HG03097 (cell line): ENCODE measurements at regions not wholly inside any gene's neighbourhood (a gene's known extent, or its start where the extent isn't known, plus 50 kb on each side); places are given as distances from the start of the nearest gene placed in this dataset.
"Not testable (repeated sequence)": the region's sequence is repeated elsewhere in the genome, so short reads cannot be mapped to it uniquely, and the experiment has no call there.

Experiments used
- ATAC-seq: cut with Tn5 transposase; IDR thresholded peaks from one replicate; pipeline ENCODE4 v1.9.1; 2021; ENCODE audit not compliant: unreplicated experiment, low FRiP score

DNA sequence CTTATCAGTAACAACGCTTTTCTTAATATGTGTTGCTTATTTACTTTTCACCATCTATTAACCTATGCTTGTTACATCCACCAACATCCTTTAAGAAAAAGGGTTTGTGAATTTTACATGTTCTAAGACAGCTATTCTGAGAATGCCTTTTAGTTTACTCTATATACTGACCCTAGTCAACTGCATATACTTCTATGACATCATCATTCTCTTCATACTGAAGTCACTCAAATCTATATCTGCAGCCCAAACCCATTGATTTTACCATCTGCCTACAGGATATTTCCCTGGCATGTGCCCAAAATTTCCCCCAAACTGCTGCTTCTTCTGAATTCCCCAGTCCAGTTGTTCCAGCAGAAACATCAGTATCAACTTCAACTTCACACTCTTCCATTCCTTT lies 94.6 kb upstream of the FAM204A start:
- no peak for ATAC-seq

DNA sequence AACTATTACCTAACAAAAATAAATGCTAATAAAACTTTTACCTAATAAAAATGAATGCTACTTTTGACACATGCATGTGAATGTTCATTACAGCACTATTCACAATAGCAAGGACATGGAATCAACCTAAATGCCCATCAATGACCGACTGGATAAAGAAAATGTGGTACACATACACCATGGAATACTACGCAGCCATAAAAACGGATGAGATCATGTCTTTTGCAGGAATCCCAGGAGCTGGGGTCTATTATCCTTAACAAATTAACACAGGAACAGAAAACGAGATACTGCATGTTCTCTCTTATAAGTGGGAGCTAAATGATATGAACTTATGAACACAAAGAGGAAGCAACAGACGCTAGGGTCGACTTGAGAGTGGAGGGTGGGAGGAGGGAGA lies 88.1 kb upstream of the FAM204A start:
- no peak for ATAC-seq

DNA sequence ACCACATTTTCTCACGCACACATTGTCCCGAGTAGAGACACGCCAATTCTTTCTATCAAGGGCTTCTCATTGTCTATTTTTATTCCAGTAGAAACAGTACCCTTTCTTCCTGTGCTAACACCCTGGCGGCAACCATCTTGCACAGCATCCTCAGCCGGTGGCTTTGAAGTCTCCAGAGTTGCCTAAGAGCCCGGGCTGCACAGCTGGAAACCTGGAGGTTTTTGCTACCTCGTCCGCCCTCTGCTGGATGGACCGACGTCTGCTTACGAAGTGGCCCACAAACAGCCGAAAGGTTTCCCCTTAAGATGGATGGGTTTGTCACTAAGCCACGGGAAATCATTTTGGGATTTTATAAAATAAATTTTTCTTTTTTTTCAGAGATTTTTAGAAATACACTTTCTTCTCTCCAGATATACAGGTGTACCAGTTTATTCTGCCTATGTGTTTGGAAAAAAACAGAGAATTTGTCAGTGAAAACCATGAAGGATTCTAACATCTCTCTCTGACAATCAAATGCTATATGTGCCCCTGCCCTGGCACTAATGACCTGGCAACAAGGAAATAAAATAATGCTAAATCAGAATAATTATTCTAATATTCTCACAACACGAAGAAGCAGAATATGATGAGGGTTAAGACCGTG lies 81.8 kb upstream of the FAM204A start:
- ATAC-seq, result peak; percentile 77

DNA sequence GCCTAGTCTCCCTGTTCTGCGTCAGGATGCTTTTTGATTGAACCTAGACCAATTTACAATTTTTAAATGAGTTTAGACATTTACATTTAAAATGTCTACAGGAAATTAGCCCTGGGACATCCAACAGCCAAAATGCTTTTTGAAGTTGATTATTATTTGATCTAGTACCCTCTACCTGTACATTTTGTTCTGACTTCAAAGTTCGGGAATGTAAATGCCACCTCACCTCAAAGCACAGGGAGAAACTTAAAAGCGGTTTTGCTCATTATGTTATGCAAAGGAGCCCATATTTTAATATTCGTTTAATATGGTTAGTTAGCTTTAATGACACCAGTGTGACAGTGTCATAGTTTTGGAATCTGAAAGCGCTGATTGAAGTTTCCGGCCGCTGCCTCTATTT lies 80.1 kb upstream of the FAM204A start:
- no peak for ATAC-seq

DNA sequence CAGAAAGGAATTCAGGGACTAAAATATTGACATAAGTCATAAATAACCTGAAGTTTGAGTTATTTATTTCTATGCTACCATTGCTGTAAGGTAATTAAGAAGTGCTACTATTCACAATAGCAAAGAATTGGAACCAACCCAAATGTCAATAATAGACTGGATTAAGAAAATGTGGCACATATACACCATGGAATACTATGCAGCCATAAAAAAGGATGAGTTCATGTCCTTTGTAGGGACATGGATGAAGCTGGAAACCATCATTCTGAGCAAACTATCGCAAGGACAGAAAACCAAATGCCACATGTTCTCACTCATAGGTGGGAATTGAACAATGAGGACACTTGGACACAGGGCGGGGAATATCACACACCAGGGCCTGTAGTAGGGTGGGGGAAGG lies 77.9 kb upstream of the FAM204A start:
- not testable (repeated sequence) for ATAC-seq

DNA sequence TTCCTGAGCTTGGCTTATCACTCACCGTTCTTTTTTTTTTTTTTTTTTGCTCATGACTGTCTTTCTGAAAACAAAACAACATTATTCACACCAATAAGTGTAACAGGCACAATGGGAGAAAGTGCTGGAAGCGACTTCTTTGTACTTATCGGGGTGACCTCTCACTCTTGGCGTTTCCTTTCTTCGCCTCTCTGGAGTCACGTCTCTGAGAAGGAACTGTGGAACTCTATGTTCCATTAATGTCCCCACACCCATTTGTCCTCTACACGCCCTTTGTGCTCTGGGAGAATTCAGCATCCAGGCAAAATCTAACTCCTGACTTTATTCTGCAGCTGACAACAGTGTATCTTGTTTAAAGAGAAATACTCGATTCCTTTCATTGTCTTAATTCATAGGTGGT lies 70.8 kb upstream of the FAM204A start:
- no peak for ATAC-seq

DNA sequence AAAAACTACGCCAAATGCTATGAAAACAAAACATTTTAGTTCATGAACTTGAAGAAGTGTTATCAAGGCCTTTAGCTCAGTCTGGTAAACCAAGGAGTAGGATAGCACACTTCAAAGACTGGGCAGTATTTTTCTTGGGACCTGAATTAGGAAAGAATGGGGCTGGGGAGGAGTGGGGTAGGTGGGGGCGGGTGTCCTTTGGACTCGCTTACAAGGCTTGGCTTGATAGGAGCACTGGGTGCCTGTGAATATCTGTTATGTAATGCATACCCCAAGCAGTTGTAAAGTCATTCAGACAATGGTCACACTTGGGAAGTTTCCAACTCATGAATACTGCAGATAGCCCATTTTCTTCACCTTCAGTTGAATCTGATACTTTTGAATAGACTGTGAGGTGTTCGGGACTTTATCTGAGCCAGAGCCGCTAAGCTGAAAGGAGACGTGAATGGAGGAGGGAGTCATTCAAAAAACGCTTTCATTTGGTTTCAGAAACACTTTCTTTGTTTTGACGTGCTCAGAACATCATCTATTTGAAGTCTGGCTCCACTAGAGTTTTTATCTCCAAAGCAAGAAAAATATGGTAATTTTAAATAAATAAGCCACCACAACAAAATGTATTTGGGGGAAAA lies 70.1 kb upstream of the FAM204A start:
- ATAC-seq, result no peak

DNA sequence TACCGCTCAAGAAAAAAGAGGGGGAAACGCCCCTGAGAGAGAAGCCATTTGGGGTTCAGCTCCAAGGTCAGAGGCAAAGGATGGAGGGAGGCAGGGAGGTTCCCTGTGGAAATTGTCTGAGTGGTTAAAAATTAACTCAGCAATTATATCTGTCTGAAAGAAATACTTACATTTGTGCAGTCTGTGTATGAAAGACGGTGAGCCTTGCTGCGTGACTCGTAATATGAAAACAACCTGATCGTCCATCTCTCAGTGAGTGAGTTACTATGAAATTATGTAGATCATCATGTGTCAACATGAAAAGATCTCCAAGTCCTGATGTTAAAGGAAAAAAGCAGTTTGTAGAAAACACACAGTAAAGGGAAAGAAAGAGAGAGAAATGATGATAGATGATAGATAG lies 67.2 kb upstream of the FAM204A start:
- no peak for ATAC-seq

DNA sequence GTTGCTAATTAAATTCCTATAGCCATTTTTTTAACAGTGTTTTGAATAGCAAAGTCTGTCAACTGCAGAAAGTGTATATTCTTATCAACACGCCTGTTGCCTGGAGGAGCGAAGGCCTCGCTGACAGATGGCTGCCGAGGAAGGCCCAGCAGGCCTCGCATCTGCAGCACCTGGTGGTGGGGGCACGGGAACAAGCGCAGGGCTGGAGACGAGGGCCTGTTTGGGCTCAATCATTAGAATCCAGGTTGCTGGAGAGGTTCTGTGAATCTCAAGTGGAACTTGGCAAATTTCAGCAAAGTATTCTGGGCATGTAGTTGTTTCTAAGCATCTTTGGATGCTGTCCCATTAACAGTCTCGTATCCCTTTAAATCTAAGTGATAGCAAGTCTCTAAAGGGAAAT lies 66.1 kb upstream of the FAM204A start:
- no peak for ATAC-seq

DNA sequence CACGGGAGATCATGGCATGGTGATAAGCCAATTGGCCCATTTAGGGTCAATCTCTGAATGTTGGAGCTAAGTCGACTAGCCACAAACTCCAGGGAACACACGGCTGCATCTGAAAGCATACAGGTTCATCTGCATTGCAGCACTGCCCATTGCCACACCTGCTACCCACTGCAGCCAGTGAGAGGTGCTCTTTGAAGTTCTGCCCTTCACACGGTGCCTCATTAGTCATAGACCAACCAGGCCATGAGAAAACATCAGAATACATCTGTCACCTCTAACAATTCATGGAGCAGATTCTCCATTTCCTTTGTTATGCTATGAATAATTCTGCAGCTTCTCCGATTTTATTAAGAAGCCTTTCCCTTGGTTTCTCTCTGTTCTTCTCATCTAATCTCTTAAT lies 65.7 kb upstream of the FAM204A start:
- no peak for ATAC-seq

DNA sequence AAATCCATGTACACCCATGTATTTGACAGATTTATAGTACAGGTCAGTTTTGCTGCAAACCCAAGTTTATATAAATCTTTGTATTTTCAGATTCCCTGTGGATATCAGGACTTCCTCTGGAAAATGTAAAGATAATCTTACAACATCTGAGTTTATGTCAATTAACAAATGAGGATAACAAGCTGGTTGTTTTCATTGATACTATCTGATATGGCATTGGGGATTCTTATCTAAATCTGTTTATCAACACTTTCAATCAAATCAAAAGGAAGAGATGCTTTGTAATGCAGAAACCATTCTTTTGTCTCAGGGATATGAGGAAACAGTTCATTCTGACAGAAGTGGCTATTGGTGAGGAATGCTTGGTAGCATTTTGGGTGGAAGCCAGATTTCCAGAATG lies 64.9 kb upstream of the FAM204A start:
- ATAC-seq, result no peak

DNA sequence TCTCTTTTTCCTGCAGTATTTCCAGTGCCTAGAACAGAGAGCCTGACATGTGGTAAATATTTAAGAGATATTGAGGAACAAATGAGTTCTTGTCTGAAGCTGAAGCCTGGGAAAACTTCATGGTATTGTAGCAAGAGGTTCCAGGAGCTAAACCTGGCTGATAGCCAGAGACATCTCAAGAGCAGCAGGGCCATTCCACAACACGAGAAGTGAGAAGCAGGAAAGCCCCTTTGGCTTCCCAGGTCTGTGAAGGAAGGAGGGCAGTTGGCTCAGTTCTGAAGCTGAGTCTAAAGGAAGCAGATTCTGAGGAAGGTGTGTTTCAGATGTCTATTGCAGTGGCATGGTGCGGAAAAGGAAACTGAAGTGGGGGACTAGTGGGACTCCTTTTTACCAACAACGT lies 63.8 kb upstream of the FAM204A start:
- ATAC-seq, result no peak

DNA sequence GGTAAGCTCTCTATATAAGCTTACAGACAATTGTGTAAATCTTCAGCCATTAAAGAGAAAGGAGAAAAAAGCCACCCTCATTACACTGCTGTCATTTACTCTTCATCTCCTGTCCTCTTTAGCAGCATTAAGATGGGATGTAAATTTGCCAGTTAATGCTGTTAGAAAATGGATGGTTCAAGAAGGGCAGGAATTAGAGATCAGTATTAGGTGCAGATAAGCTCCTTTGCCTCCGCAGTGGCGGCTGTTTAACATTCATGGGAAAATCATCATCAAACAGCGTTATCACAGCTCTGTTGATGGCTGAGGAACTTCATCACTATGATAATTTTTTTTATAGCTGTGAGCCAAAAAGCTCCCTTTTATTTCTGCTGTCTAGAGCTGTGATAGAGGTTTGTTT lies 61.8 kb upstream of the FAM204A start:
- no peak for ATAC-seq

DNA sequence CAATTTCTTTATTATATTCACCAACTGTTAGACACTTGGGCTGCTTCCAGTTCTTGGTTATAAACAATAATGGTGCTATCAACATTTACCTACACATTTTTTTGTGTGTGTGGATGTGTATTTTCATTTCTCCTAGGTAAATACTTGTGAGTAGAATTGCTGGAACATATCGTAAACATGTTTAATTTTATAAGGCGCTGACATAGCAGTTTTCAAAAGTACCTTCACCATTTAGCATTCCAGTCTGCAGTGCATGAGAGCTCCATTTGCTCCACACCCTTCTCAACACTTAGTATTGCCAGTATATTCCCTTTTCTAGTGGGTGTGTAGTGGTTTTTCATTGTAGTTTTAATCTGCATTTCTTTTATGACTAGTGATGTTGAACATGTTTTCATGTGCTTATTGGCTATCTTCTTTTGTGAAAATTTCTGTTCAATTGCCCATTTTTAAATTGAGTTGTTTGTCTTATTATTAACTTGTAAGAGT lies 59.6 kb upstream of the FAM204A start:
- ATAC-seq, result no peak

DNA sequence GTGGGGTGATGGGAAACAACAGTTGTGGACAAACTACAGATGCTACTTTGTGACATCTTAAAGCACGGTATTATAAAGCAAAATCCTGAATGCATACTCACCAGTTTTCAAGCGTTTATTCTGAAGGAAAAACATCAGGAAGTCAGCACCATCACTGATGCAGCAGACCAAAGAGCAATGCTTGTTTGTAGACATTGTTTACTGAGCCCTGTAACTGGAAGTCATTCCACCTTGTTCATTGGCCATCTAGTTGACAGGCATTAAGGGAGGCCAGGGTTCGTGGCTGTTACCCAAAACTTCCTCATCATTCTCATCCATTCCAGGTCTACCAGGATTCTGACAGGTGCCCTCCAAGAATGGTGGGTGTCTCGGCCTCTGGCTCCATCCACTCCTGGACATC lies 55.3 kb upstream of the FAM204A start:
- ATAC-seq, result no peak

DNA sequence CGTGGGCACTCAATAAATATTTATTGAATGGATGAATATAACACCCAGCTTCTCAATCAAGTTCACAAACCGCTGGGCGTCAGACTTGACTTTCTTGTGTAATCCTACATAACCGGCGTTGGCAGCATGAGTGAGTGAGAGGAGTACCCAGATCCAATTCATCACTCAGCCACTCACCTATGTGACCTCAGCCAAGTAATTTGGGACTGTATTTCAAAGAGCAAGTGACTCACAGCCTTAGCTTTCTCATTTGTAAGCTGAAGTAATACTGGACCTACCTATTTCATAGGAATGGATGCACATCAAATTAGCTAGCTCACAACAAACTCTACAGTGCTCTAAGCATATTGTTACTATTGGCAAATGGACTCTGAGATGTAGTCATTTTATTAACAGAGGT lies 53.8 kb upstream of the FAM204A start:
- no peak for ATAC-seq

DNA sequence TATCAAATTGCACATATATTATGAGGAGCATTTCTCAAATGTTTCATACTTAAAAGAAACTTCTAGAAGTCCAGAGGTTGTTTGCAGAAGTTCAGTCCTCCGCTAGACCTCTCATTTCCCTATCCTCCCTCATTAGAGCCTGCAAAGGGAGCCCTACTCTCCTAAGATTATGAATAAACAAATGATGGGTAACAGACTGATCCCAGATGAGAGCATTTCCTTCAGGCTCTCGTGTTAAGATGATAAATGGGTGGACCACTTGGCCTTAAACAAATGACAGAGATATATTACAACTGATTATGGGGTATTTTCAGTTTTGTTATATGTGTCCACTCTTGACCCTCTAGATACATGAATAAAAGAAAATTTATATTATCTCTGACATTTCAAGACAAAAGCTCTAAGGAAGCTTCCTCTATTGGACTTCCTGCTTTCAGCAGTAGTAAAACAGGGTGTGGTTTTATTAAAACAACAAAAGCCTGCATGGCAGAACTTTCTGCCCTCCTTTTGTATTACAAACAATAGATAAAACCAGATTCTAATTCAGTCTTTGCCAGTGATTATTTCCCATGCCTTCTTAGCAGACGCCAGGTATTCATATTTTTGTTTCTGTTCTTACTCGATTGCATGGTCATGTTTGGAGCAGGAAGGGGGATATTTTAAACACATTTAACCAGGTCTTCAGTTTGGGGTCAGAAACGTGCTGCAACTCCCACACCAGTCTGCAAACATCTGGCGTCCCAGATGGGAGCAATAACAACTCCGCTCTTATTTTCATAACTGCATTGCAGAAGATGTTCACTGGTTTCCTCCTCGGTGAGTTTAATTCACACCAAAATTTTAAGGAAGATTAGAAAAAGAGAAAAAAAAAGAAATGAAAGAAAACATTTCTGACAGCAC lies 52.4 kb upstream of the FAM204A start:
- ATAC-seq, result no peak

DNA sequence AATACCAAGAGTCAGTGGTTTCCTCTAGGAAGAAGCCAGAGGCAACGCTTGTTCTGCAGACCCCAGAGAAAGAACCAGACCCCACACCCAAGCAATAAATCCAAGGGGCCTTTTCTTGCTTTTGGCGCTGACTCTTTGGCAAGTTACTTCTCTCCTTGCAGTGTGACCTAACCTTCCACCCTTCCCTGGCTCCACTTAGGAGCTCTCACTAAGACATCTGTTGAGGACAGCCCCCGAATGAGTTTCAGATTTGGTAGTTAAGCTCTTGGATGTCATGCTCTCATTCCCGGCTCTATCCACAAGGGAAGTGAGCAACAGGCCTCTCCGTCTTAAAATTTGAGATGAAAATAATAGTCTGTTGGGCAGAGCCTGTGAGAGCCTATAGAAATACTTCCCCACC lies 50.6 kb upstream of the FAM204A start:
- no peak for ATAC-seq
